T47D (cell line): ENCODE measurements at regions not wholly inside any gene's neighbourhood (a gene's known extent, or its start where the extent isn't known, plus 50 kb on each side); places are given as distances from the start of the nearest gene placed in this dataset.

ENCODE experiments used
- DNase-seq, 2 experiments: peaks; one replicate each; pipeline versions ENCODE4 v3.0.0 to v3.0.0-alpha.2; 2011 to 2012; ENCODE audit warnings: low read depth in 1 of 2, low spot score in 1 of 2
- JUND ChIP-seq: IDR thresholded peaks from 2 replicates; pipeline ENCODE4 v1.6.1; 2012; ENCODE audit warnings: low read depth
- in situ Hi-C: cut with HindIII; loops from 2 replicates; pipeline ENCODE4 v1.10.0; 2016; ENCODE audit warnings: low sequenced_read_pairs, low pct_unique_long_range_greater_than_20kb

DNA sequence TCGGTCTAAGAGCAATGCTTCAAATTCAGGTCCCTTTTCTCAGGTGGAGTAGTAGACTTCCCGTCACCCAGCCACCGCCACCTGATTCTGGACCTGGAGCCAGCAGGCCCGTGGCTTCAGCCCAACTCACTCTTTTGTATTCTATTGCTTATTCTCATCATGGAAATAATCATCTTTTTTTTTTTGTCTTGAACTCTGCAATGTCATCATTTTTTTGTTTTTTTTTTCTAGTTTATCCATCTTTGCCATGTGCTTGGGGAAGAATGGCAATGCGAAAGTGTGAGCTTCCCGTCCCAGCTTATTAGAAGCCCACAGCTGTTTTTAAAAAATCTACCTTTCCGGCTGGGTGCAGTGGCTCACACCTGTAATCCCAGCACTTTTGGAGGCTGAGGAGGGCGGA is 51.3 kb upstream of the FSTL1 start:
- in situ Hi-C loops, result no loop called here
- DNase-seq, result no peak
- TF ChIP-seq JUND, result no peak
